LNCaP clone FGC (cell line): ENCODE measurements at regions not wholly inside any gene's neighbourhood (a gene's known extent, or its start where the extent isn't known, plus 50 kb on each side); places are given as distances from the start of the nearest gene placed in this dataset.

ENCODE experiments used
- DNase-seq: peaks from one replicate; pipeline ENCODE4 v3.0.0-alpha.2; 2011; ENCODE audit warnings: low read depth
- H3K4me3 ChIP-seq: 2 replicates; pipeline ENCODE4 v1.5.1; 2011; ENCODE audit warnings: mild to moderate bottlenecking, low read depth, low read length, control low read depth
- TF ChIP-seq, protein P1 (sequence below): IDR thresholded peaks from 2 replicates; pipeline ENCODE4 v1.5.1; 2012; ENCODE audit warnings: mild to moderate bottlenecking; ENCODE audit not compliant: control insufficient read depth, insufficient read depth; ENCODE audit errors: extremely low read depth

DNA sequence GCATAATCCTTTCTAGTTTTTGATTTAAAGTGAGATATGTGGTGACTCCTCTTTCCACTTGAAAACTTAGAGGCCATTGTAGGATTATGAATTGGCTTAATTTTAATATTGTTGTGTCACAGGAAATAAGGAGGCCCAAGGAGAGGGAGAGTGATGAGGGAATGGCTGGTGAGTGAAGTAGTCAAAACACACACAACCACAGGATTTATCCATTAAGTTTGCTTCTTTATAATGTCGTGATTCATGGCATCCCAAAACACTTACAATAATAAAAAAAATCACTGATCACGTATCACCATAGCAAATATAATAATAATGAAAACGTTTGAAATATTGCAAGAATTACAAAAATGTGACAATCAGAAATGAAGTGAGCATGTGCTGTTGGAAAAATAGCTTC is 1215.5 kb upstream of the LRRTM3 start:
- no peak for DNase-seq
- TF ChIP-seq, protein P1, sequence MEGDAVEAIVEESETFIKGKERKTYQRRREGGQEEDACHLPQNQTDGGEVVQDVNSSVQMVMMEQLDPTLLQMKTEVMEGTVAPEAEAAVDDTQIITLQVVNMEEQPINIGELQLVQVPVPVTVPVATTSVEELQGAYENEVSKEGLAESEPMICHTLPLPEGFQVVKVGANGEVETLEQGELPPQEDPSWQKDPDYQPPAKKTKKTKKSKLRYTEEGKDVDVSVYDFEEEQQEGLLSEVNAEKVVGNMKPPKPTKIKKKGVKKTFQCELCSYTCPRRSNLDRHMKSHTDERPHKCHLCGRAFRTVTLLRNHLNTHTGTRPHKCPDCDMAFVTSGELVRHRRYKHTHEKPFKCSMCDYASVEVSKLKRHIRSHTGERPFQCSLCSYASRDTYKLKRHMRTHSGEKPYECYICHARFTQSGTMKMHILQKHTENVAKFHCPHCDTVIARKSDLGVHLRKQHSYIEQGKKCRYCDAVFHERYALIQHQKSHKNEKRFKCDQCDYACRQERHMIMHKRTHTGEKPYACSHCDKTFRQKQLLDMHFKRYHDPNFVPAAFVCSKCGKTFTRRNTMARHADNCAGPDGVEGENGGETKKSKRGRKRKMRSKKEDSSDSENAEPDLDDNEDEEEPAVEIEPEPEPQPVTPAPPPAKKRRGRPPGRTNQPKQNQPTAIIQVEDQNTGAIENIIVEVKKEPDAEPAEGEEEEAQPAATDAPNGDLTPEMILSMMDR = no peak
- H3K4me3 ChIP-seq = no peak overlapping the region

DNA sequence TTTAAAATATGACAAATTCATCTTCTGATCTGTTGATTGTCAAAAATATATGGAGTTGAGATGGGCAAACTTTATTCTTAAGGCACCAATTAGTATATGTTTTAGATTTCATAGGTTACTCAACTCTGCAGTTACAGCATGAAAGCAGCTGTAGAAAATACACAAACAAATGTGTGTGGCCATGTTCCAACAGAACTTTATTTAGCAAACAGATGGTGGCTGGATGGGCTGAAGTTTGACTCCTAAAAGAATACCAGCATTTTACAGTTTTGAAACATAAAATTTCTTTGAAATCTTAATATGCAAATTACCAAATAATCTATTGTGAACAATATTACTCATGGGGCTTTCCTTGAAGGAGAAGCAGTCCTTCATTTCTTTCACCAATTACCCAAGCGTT is 1206.0 kb upstream of the LRRTM3 start:
- H3K4me3 ChIP-seq = no peak overlapping the region
- TF ChIP-seq, protein P1 = no peak
- DNase-seq = no peak

DNA sequence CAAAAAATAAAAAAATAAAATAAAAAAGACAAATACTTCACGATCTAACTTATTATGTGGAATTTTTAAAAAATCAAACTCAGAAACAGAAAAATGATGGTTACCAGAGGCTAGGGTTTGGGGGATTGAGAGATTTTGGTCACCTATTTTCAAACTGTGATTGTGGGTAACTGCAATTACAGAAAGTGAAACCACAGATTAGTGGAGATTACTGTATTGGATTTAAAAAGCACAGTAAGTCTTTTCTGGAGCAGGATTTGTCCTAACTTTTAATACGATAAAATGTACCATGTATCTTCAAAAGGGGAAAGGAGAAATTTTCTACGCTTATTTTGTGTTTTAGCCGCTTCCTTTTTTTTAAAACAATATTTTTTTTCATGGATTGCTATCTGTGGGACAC is 1204.9 kb upstream of the LRRTM3 start:
- TF ChIP-seq, protein P1 = no peak
- no peak for DNase-seq
- no peak overlapping the region for H3K4me3 ChIP-seq

DNA sequence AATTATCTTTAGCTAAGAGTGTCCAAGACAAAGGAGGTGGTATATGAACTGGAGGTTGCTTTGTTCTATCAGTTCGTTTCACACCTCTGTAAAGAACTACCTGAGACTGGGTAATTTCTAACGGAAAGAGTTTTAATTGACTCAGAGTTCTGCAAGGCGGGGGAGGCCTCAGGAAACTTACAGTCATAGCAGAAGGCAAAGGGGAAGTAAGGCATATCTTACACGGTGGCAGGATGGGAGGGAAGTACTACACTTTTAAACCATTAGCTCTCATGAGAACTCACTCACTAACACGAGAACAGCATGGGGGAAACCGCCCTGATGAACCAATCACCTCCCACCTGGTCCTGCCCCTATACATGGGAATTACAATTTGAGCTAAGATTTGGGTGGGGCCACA is 1202.3 kb upstream of the LRRTM3 start:
- no peak overlapping the region for H3K4me3 ChIP-seq
- TF ChIP-seq, protein P1 = no peak
- no peak for DNase-seq

DNA sequence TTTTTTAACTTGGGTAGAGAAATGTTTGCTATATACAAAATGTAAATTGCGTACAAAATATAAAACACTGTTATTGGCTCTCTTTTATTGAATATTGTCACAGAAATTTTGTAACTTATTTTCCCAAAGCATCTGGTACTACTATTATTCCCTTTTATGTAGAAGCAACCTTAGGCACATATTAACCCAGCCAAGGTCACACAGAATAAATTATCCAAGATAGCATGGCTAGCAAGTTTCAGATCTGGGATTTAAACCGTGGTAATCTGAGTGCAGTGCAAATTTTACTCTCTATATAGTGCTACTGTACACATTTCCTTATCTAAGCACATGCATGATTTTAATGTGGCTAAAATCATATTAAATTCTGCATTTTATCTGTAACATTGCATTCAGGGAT is 1190.5 kb upstream of the LRRTM3 start:
- H3K4me3 ChIP-seq = no peak overlapping the region
- DNase-seq = no peak
- TF ChIP-seq, protein P1 = no peak

DNA sequence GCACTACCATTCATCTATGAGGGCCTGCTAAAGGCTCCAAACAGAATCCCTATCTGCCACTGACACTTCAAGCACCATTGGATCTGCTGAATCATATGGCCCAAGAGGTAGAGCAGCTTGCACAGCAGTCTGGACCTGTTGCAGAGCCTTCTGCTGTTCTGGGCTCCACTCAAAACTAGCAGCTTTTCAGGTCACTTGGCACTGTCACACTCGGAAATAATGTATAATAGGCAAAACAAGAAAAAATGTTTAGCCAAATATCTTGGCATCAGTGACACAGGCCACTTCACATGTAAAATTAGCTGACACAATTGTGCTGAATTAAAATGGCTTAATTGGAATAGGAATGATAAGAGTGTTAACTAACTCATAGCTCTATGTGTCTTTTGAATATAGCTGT is 1182.9 kb upstream of the LRRTM3 start:
- TF ChIP-seq, protein P1 = no peak
- H3K4me3 ChIP-seq = no peak overlapping the region

DNA sequence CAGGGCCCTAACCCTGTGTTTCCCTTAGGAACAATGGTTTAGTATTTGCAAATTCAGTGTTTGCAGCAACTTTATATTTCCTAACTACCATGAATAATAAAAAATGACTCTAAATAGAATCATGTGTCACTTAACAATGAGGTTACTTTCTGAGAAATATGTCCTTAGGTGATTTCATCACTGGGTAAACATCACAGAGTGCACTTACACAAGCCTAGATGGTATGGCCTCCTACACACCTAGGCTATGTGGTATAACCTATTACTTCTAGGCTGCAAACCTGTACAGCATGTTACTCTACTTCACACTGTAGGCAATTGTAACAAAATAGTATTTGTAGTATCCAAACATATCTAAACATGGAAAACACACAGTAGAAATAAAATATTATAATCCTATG is 1174.6 kb upstream of the LRRTM3 start:
- no peak overlapping the region for H3K4me3 ChIP-seq
- TF ChIP-seq, protein P1 = no peak
- no peak for DNase-seq

More for the DNA sequence above, 1182.9 kb upstream of the LRRTM3 start:
- no peak for DNase-seq
